Trophoblast cell (in vitro differentiated cells and primary cell): ENCODE measurements at regions not wholly inside any gene's neighbourhood (a gene's known extent, or its start where the extent isn't known, plus 50 kb on each side); places are given as distances from the start of the nearest gene placed in this dataset.

Experiments used
- DNase-seq, 2 donors: peaks; one replicate each; pipeline ENCODE4 v3.0.0-alpha.2; 2016
- H2AFZ ChIP-seq: 2 replicates; pipeline ENCODE4 v1.6.1; 2013; ENCODE audit warnings: low read length, moderate library complexity, mild to moderate bottlenecking; ENCODE audit not compliant: insufficient read depth, poor library complexity
- H2AK5ac ChIP-seq: 2 replicates; pipeline ENCODE4 v1.6.1; 2013; ENCODE audit warnings: mild to moderate bottlenecking, low read length
- H2BK120ac ChIP-seq: 2 replicates; pipeline ENCODE4 v1.6.1; 2013; ENCODE audit warnings: low read length, mild to moderate bottlenecking, moderate library complexity; ENCODE audit not compliant: insufficient read depth, poor library complexity
- H2BK12ac ChIP-seq: 2 replicates; pipeline ENCODE4 v1.6.1; 2013; ENCODE audit warnings: mild to moderate bottlenecking, low read length, moderate library complexity
- H2BK5ac ChIP-seq: 2 replicates; pipeline ENCODE4 v1.6.1; 2013; ENCODE audit warnings: low read length, low read depth, moderate library complexity, mild to moderate bottlenecking; ENCODE audit not compliant: poor library complexity
- H3K14ac ChIP-seq: 2 replicates; pipeline ENCODE4 v1.6.1; 2013; ENCODE audit warnings: mild to moderate bottlenecking, low read length
- H3K18ac ChIP-seq: 2 replicates; pipeline ENCODE4 v1.6.1; 2013; ENCODE audit warnings: mild to moderate bottlenecking, low read length
- H3K23ac ChIP-seq: 2 replicates; pipeline ENCODE4 v1.6.1; 2013; ENCODE audit warnings: low read length
- H3K27ac ChIP-seq: 2 replicates; pipeline ENCODE4 v1.5.1; 2013; ENCODE audit warnings: low read depth, mild to moderate bottlenecking, inconsistent platforms, low read length, moderate library complexity
- H3K27me3 ChIP-seq: 2 replicates; pipeline ENCODE4 v1.6.1; 2013; ENCODE audit warnings: inconsistent platforms, mild to moderate bottlenecking, low read length, moderate library complexity; ENCODE audit not compliant: insufficient read depth
- H3K36me3 ChIP-seq, 2 experiments: 1 replicate in 1 of 2; 2 replicates in 1 of 2; pipeline ENCODE4 v1.6.1; 2013; ENCODE audit warnings: low read length in 2 of 2, mild to moderate bottlenecking in 2 of 2, moderate library complexity in 1 of 2; ENCODE audit not compliant: insufficient read depth in 2 of 2, control insufficient read depth in 1 of 2
- H3K4ac ChIP-seq: 2 replicates; pipeline ENCODE4 v1.6.1; 2013; ENCODE audit warnings: low read depth, mild to moderate bottlenecking, low read length, moderate library complexity
- H3K4me1 ChIP-seq, 2 experiments: 1 replicate in 1 of 2; 2 replicates in 1 of 2; pipeline ENCODE4 v1.6.1; 2013; ENCODE audit warnings: low read length in 2 of 2, mild to moderate bottlenecking in 2 of 2, moderate library complexity in 1 of 2; ENCODE audit not compliant: insufficient read depth in 2 of 2, control insufficient read depth in 1 of 2
- H3K4me2 ChIP-seq: 2 replicates; pipeline ENCODE4 v1.6.1; 2013; ENCODE audit warnings: inconsistent platforms, mild to moderate bottlenecking, low read length, moderate library complexity
- H3K4me3 ChIP-seq: 2 replicates; pipeline ENCODE4 v1.5.1; 2013; ENCODE audit warnings: mild to moderate bottlenecking, low read depth, low read length, inconsistent platforms
- H3K79me1 ChIP-seq: one replicate; pipeline ENCODE4 v1.6.1; 2013; ENCODE audit warnings: low read length
- H3K79me2 ChIP-seq: 2 replicates; pipeline ENCODE4 v1.6.1; 2013; ENCODE audit warnings: low read length, mild to moderate bottlenecking; ENCODE audit not compliant: control insufficient read depth, insufficient read depth, poor library complexity
- H3K9ac ChIP-seq: 2 replicates; pipeline ENCODE4 v1.6.1; 2013; ENCODE audit warnings: mild to moderate bottlenecking, low read length
- H3K9me3 ChIP-seq: 2 replicates; pipeline ENCODE4 v1.6.1; 2013; ENCODE audit warnings: low read depth, mild to moderate bottlenecking, control low read depth, inconsistent platforms, low read length; ENCODE audit not compliant: insufficient read depth
- H4K12ac ChIP-seq: 2 replicates; pipeline ENCODE4 v1.6.1; 2013; ENCODE audit warnings: low read depth, mild to moderate bottlenecking, low read length, moderate library complexity
- H4K8ac ChIP-seq: 2 replicates; pipeline ENCODE4 v1.6.1; 2013; ENCODE audit warnings: low read depth, mild to moderate bottlenecking, low read length, moderate library complexity
- H4K91ac ChIP-seq: one replicate; pipeline ENCODE4 v1.6.1; 2013; ENCODE audit warnings: low read depth, mild to moderate bottlenecking, low read length, moderate library complexity
- WGBS: extraction: QIAGEN DNeasy Blood & Tissue Kit; methylation state at CpG from one replicate; pipeline ENCODE4 v1.1.7; 2013; ENCODE audit warnings: missing lambda C conversion rate; ENCODE audit not compliant: insufficient read length, insufficient coverage; ENCODE audit errors: extremely low coverage; 5-methylcytosine and 5-hydroxymethylcytosine counted together

GRCh38 chr2:129139380-129139779, 820.7 kb upstream of the HS6ST1 start:
- no peak overlapping the region for H3K4me3 ChIP-seq
- H3K9ac ChIP-seq: no peak overlapping the region
- no peaks in the 10 kb centered on the region for H3K79me1 ChIP-seq
- no peak overlapping the region for H4K8ac ChIP-seq
- H3K23ac ChIP-seq: no peak overlapping the region
- H2BK120ac ChIP-seq: no peak overlapping the region
- H3K18ac ChIP-seq: no peak overlapping the region
- no peaks in the 10 kb centered on the region for H3K9me3 ChIP-seq
- H2BK5ac ChIP-seq: no peak overlapping the region
- H2BK12ac ChIP-seq: no peak overlapping the region
- H3K36me3 ChIP-seq: no peaks in the 10 kb centered on the region
- no peak overlapping the region for H2AK5ac ChIP-seq
- H3K4me2 ChIP-seq: no peak overlapping the region
- H3K27me3 ChIP-seq: no peaks in the 10 kb centered on the region
- no peaks in the 10 kb centered on the region for H3K79me2 ChIP-seq
- no peak overlapping the region for H4K91ac ChIP-seq
- no peak overlapping the region for H3K4ac ChIP-seq
- no peaks in the 10 kb centered on the region for H3K4me1 ChIP-seq
- no CpG with 5 or more reads among the region's 2 CpGs for WGBS
- no peak overlapping the region for H3K27ac ChIP-seq
- H2AFZ ChIP-seq: no peak overlapping the region
- H4K12ac ChIP-seq: no peak overlapping the region
- no peak overlapping the region for H3K14ac ChIP-seq
- no peak for DNase-seq

DNA sequence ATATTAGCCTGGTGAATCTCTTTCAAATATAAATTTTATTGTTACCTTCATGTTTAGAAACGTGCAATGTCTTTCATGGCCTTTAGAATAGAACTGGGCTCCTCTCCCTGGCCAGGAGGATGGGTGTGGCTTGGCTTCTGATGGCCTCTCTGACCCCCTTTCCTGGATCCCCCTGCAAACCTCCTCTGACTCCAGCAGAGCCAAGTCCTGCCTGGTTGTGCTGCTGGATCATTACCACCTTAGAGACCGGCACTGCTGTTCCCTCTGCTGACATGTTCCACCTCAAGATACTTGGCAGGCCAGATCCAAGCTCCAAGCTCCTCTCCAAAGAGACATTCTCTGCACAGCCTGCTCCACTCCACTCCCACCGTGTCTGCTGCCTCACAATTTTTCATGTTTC, 823.8 kb upstream of the HS6ST1 start:
- no peak overlapping the region for H3K4ac ChIP-seq
- no peak for DNase-seq
- no peak overlapping the region for H4K91ac ChIP-seq
- H2BK5ac ChIP-seq: no peak overlapping the region
- H4K12ac ChIP-seq: no peak overlapping the region
- no peak overlapping the region for H4K8ac ChIP-seq
- no peak overlapping the region for H2AFZ ChIP-seq
- no peaks in the 10 kb centered on the region for H3K79me2 ChIP-seq
- H3K23ac ChIP-seq: no peak overlapping the region
- H3K36me3 ChIP-seq: no peaks in the 10 kb centered on the region
- H3K27ac ChIP-seq: no peak overlapping the region
- no peaks in the 10 kb centered on the region for H3K9me3 ChIP-seq
- no peak overlapping the region for H3K4me3 ChIP-seq
- H3K18ac ChIP-seq: no peak overlapping the region
- H2BK120ac ChIP-seq: no peak overlapping the region
- no peaks in the 10 kb centered on the region for H3K27me3 ChIP-seq
- no peak overlapping the region for H3K14ac ChIP-seq
- H3K9ac ChIP-seq: no peak overlapping the region
- H3K79me1 ChIP-seq: no peaks in the 10 kb centered on the region
- H2BK12ac ChIP-seq: no peak overlapping the region
- H3K4me1 ChIP-seq: no peaks in the 10 kb centered on the region
- no peak overlapping the region for H2AK5ac ChIP-seq
- no CpG with 5 or more reads among the region's 3 CpGs for WGBS
- no peak overlapping the region for H3K4me2 ChIP-seq

DNA sequence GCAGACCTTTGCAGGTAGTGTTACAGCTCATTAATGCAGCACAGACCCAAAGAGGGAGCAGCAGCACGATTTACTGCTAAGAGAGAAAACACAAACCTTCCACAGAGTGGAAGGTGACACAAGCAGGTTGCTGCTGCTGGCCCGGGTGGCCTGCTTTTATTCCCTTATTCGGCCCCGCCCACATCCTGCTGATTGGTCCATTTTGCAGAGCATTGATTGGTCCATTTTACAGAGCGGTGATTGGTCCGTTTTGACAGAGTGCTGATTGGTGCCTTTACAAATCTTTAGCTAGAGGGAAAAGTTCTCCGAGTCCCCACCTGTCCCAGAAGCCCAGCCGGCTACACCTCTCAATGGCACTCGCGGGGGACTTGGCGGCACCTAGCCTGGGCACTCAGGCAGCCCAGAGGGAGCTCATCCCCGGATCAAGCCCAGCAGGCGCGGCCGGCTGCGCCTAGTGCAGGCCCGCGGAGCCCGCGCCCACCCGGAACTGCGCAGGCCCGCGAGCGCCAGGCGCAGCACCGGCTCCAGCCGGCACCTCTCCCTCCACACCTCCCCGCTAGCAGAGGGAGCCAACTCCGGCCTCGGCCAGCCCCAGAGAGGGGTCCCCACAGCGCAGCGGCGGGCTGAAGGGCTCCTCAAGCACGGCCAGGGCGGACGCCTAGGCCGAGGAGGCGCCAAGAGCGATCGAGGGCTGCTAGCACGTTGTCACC, 825.6 kb upstream of the HS6ST1 start:
- no peak for DNase-seq
- no peak overlapping the region for H3K14ac ChIP-seq
- no peak overlapping the region for H2BK5ac ChIP-seq
- H3K79me2 ChIP-seq: no peaks in the 10 kb centered on the region
- no peak overlapping the region for H3K9ac ChIP-seq
- no peaks in the 10 kb centered on the region for H3K79me1 ChIP-seq
- no peak overlapping the region for H2AFZ ChIP-seq
- H4K91ac ChIP-seq: no peak overlapping the region
- no peak overlapping the region for H4K8ac ChIP-seq
- H3K18ac ChIP-seq: no peak overlapping the region
- WGBS: no CpG with 5 or more reads among the region's 42 CpGs
- no peaks in the 10 kb centered on the region for H3K4me1 ChIP-seq
- no peak overlapping the region for H2BK120ac ChIP-seq
- H3K4me3 ChIP-seq: no peak overlapping the region
- no peak overlapping the region for H4K12ac ChIP-seq
- H3K36me3 ChIP-seq: no peaks in the 10 kb centered on the region
- H3K27me3 ChIP-seq: no peaks in the 10 kb centered on the region
- no peaks in the 10 kb centered on the region for H3K9me3 ChIP-seq
- no peak overlapping the region for H3K27ac ChIP-seq
- H3K23ac ChIP-seq: no peak overlapping the region
- H2BK12ac ChIP-seq: no peak overlapping the region
- H3K4ac ChIP-seq: no peak overlapping the region
- H2AK5ac ChIP-seq: no peak overlapping the region
- no peak overlapping the region for H3K4me2 ChIP-seq

DNA sequence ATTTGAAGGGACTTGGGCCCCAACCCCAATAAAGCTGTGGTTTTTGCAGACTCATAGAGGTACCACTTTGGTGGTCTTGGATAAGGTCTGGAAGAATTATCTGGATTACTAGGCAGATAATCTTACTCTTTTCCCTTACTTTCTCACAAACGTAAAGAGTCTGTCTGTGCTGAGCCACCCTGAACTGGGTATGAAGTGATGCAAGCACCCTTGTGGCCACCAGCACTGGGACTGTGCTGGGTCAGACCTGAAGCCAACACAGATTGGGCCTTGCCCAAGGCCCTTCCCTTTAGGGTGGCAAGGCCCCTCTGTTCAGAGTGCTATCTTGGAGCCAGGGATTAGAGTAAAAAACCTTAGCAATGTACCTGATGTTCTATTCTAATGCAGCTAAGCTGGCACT, 827.0 kb upstream of the RAB6C start:
- no peak overlapping the region for H3K4me2 ChIP-seq
- H2BK120ac ChIP-seq: no peak overlapping the region
- H4K91ac ChIP-seq: no peak overlapping the region
- H4K12ac ChIP-seq: no peak overlapping the region
- DNase-seq: no peak
- no peak overlapping the region for H2AFZ ChIP-seq
- peaks cover 0 to 2% of the 10 kb centered on the region in 2 experiments for H3K4me1 ChIP-seq
- H3K27ac ChIP-seq: no peak overlapping the region
- no peak overlapping the region for H3K4ac ChIP-seq
- no peaks in the 10 kb centered on the region for H3K36me3 ChIP-seq
- peaks cover 1% of the 10 kb centered on the region for H3K79me2 ChIP-seq
- no peak overlapping the region for H3K14ac ChIP-seq
- H2BK12ac ChIP-seq: no peak overlapping the region
- no peak overlapping the region for H3K9ac ChIP-seq
- H3K18ac ChIP-seq: no peak overlapping the region
- no CpG with 5 or more reads among the region's 1 CpG for WGBS
- H4K8ac ChIP-seq: no peak overlapping the region
- H3K27me3 ChIP-seq: no peaks in the 10 kb centered on the region
- no peak overlapping the region for H2BK5ac ChIP-seq
- no peak overlapping the region for H3K23ac ChIP-seq
- H3K9me3 ChIP-seq: no peaks in the 10 kb centered on the region
- H2AK5ac ChIP-seq: no peak overlapping the region
- H3K79me1 ChIP-seq: no peaks in the 10 kb centered on the region
- no peak overlapping the region for H3K4me3 ChIP-seq
